ENCODE measurements at regions not wholly inside any gene's neighbourhood (a gene's known extent, or its start where the extent isn't known, plus 50 kb on each side); places are given as distances from the start of the nearest gene placed in this dataset.

DNA sequence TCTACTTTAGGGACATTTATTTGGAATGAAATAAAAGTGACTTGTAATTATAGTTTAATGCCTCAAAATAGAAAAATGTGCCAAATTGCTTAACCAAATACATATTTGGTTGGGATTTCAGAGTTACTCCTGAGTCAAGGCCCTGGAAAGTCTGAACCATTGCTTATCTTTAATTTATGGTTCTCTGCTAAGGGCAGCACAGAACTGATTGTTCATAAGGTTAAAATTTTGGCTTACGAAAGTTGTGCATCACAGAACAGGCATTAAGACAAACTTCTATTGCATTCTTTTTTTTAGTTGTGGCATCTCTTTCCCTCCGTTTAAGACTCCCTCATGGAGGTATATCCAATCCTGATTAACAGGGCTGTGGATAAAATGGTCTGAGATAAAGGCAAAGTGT lies 92.2 kb upstream of the TENT5A start:
- H3K27ac Mint-ChIP-seq: no peak overlapping the region
- H3K27me3 Mint-ChIP-seq: no peaks in the 10 kb centered on the region
- H3K36me3 Mint-ChIP-seq: no peaks in the 10 kb centered on the region
- H3K4me3 Mint-ChIP-seq: no peak overlapping the region
- no peak for DNase-seq
- no peaks in the 10 kb centered on the region for H3K9me3 Mint-ChIP-seq
- CTCF ChIA-PET: interaction anchor here (0.7 kb wide), 1 partner anchor 885 kb away, joined by 3 read pairs; no protein-coding TSS in a partner anchor
- no peaks in the 10 kb centered on the region for H3K4me1 Mint-ChIP-seq

DNA sequence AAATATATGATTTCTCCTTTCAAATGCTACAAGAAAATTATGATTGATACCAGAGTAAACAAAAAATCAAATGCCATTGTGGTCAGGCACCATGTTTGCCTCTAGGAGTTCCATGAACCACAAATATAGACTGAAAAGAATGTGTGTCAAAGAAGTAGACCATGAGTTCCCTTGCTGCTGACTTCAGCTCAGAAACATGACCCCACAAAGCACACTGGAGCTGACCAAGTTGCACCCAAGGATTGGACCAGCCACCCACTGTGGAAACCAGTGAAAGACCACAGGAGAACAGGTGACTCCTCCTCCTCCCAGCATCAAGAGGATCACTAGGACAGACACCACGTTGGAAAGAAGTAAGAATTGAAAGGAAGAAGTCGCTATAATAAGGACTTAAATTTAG lies 90.8 kb upstream of the TENT5A start:
- no peak for DNase-seq
- H3K27me3 Mint-ChIP-seq: no peaks in the 10 kb centered on the region
- no peak overlapping the region for H3K27ac Mint-ChIP-seq
- CTCF ChIA-PET: no interaction called here
- H3K9me3 Mint-ChIP-seq: no peaks in the 10 kb centered on the region
- no peak overlapping the region for H3K4me3 Mint-ChIP-seq
- H3K4me1 Mint-ChIP-seq: no peaks in the 10 kb centered on the region
- H3K36me3 Mint-ChIP-seq: no peaks in the 10 kb centered on the region

DNA sequence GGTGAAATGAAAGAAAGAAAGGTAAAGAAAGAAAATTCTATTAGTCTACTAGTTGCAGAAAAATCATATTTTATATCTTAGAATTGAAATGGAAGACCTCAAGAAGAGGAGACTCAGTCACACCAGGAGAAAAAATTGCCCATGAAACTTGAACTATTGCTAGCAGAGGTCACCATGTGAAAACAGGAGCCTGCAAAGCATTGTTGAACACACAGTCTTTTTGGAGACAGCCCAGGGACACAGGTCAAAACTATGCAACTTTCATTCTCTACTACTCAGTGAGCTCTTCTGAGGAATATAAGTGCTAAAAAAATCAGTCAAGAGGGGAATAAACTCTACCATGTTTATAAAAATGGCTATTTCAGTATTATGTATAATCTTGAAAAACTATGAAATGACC lies 89.8 kb upstream of the TENT5A start:
- Mint-ChIP-seq H3K9me3 (no peaks in the 10 kb centered on the region), H3K36me3 (no peaks in the 10 kb centered on the region), H3K4me1 (no peaks in the 10 kb centered on the region), H3K27ac (no peak overlapping the region), H3K27me3 (no peaks in the 10 kb centered on the region), H3K4me3 (no peak overlapping the region)
- CTCF ChIA-PET: no interaction called here
- no peak for DNase-seq

DNA sequence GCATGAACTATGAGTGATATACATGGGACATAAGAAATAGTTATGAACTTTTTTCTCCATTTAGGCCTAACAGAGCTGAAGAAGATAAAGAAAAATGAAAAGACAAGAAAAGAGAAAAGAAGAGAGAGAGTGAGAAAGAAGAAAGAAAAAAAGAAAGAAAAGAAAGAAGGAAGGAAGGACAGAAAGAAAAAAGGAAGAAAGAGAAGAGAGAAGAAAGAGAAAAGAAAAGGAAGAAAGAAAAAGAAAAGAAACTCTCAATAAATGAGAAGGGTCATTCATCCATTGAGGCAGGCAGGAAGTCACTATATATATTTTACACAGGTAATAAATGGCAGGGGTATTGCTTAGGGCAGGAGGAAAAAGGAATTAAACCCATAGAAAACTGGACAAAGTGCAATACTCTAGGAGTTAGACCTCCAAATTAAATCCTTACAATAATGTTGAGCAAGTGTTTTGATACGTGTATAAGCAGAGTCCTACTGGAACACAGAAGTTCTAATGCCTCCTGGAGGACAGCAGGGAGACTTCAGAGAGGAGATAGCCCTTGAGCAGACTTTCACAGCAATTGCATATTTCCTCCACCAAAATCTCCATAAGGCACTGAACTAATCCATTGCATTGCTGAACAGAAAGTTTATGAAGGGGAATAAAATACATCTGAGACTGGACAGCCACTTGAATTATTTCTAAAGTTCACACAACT lies 86.4 kb upstream of the TENT5A start:
- DNase-seq: no peak
- H3K4me3 Mint-ChIP-seq: no peak overlapping the region
- no peaks in the 10 kb centered on the region for H3K36me3 Mint-ChIP-seq
- H3K27ac Mint-ChIP-seq: no peak overlapping the region
- no peaks in the 10 kb centered on the region for H3K27me3 Mint-ChIP-seq
- CTCF ChIA-PET: no interaction called here
- no peaks in the 10 kb centered on the region for H3K4me1 Mint-ChIP-seq
- no peaks in the 10 kb centered on the region for H3K9me3 Mint-ChIP-seq

DNA sequence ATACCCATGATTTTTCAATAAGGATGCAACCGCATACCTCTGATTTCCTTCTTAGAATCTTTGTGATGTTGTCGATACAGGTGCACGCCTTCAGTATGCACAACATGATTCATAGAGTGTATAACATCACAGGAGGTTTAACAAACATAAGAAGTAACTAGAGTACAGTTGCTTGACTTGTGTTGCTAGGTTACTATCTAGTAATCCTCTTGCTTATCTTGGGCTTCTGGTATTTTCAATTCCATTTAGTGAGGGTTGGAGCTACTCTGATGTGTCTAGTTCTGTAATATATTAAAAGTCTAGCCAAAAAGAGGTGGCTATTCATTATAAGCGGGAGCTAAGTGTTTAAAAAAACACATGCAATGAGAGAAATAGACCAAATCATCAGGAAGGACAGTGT lies 85.5 kb upstream of the TENT5A start:
- H3K4me1 Mint-ChIP-seq: no peaks in the 10 kb centered on the region
- H3K27ac Mint-ChIP-seq: no peak overlapping the region
- H3K27me3 Mint-ChIP-seq: no peaks in the 10 kb centered on the region
- no peaks in the 10 kb centered on the region for H3K36me3 Mint-ChIP-seq
- H3K9me3 Mint-ChIP-seq: no peaks in the 10 kb centered on the region
- no peak for DNase-seq
- CTCF ChIA-PET: no interaction called here
- H3K4me3 Mint-ChIP-seq: no peak overlapping the region

DNA sequence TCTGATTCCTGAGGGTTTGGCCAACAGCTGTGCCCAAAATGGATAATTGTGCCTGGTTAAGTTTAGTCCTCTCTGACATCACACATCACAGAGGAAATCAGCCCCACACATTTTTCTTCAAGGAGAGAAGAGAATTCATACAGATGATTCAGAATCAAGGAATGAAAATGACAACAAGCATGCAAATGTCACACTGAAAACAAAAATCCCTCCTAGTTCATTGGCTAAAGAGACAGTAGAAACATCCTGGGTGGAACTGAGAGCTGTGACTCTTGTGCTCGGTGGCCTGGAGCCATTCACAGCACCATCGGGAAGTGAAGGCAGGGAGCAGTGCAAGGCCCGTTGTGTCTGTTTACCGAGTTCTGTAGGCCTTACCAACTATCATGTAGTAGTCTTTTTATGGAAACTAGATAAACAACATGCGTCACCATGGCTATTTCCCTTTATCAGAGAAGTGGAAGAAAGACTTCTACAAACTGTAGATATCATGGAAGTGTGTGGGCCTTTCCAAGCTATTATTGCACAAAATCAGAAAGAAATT lies 81.7 kb upstream of the TENT5A start:
- Mint-ChIP-seq H3K36me3 (no peaks in the 10 kb centered on the region), H3K4me1 (no peaks in the 10 kb centered on the region), H3K4me3 (no peak overlapping the region), H3K27ac (no peak overlapping the region), H3K27me3 (no peaks in the 10 kb centered on the region), H3K9me3 (no peaks in the 10 kb centered on the region)
- CTCF ChIA-PET: no interaction called here
- no peak for DNase-seq

DNA sequence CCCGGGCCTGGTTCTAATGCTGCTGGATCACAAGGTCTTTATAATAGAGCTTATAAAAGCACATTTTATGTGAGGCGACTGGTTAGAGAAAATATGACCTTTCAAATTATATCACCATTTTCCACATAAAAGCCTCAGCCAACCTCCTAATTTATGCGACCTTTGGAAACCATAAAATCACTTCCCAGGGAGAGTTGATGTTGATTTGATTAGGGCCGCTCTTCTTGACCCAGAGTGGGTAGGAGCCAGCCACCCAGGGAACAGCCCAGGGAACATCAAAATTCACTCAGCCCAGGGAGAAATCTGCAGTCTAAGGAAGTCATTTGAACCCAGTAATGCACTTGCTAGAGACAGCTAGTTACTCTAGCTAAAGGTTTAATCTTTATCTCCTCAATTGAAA lies 79.8 kb upstream of the TENT5A start:
- CTCF ChIA-PET: no interaction called here
- H3K27ac Mint-ChIP-seq: no peak overlapping the region
- H3K4me3 Mint-ChIP-seq: no peak overlapping the region
- DNase-seq: no peak
- no peaks in the 10 kb centered on the region for H3K4me1 Mint-ChIP-seq
- no peaks in the 10 kb centered on the region for H3K36me3 Mint-ChIP-seq
- H3K9me3 Mint-ChIP-seq: no peaks in the 10 kb centered on the region
- H3K27me3 Mint-ChIP-seq: no peaks in the 10 kb centered on the region

DNA sequence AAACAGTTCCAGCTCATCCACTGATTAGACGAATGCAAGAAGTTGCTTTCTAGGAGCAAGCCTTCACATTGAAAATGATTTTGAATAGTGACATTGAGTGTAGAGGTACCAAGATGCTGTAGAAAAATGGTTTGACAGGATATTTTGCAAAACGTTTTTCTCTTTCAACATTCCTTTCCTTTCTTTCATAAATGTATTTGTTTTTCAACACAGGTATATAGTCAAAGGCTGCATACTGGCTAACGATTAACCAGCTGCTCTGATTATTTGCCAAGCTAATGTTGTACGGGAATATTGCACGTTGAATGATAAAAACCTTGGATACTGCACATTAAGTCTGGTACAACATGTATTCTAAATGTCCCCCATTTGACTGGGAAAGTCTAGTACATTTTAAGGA lies 78.8 kb upstream of the TENT5A start:
- no peak overlapping the region for H3K27ac Mint-ChIP-seq
- H3K9me3 Mint-ChIP-seq: no peaks in the 10 kb centered on the region
- no peaks in the 10 kb centered on the region for H3K4me1 Mint-ChIP-seq
- H3K27me3 Mint-ChIP-seq: no peaks in the 10 kb centered on the region
- no peaks in the 10 kb centered on the region for H3K36me3 Mint-ChIP-seq
- H3K4me3 Mint-ChIP-seq: no peak overlapping the region
- CTCF ChIA-PET: no interaction called here
- no peak for DNase-seq

DNA sequence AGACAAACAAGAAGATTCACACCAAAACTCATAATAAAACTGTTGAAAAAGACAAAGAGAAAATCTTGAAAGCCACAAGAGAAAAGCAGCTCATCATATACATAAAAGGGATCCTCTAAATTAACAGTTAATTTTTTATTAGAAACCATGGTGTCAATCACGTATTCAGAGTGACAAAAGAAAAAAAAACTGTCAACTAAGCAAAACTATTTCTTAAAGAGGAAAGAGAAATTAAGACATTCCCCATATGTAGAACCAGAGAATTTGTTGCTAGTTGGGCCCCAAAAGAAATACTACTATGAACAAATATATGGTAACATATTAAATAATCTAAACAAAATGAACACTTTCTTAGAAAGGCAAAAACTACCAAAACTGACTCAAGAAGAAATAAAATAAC lies 74.3 kb upstream of the TENT5A start:
- Mint-ChIP-seq H3K4me1 (no peaks in the 10 kb centered on the region), H3K27me3 (no peaks in the 10 kb centered on the region), H3K9me3 (no peaks in the 10 kb centered on the region), H3K4me3 (no peak overlapping the region), H3K36me3 (no peaks in the 10 kb centered on the region), H3K27ac (no peak overlapping the region)
- DNase-seq: no peak
- CTCF ChIA-PET: no interaction called here

DNA sequence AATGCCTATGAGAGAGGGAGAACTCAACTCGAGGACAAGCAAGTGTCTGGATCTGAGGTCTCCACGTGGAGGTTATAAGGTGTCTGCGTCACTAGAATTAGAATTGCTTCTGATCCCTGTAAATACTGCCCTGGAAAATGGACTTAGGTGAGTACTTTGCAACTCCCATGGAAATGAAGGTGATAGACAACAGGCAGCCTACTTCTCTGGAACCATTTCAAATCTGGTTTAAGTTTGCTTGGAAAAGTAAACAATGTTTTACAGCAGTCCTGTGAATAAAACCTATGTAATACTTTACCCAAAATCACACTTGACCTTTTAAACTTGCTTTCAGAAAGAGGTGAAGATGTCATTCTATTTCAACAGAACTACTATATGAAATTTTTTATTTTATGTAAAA lies 70.1 kb upstream of the TENT5A start:
- Mint-ChIP-seq H3K27me3 (no peaks in the 10 kb centered on the region), H3K27ac (no peak overlapping the region), H3K9me3 (no peaks in the 10 kb centered on the region), H3K4me3 (no peak overlapping the region), H3K36me3 (no peaks in the 10 kb centered on the region), H3K4me1 (peaks cover 7% of the 10 kb centered on the region)
- CTCF ChIA-PET: no interaction called here
- no peak for DNase-seq

DNA sequence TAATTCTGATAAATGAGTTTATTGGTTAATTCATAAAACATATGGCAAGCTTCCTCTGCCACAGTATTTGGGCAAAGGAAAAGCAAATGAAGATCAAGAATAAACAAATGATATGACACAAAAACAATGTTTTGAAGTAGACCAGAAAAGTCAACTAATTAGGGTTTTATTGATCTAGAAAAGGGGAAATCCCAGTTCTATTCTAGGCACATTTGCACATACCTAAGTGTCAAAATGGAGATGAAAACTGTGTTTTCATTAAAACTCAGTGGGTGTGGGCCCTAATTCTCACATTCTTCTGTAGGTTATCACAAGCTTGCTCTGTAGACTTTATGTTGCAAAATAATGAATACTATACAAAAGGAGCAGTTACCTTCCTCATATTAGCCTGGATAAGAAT lies 69.0 kb upstream of the TENT5A start:
- no peak overlapping the region for H3K4me3 Mint-ChIP-seq
- no peaks in the 10 kb centered on the region for H3K36me3 Mint-ChIP-seq
- peaks cover 7% of the 10 kb centered on the region for H3K4me1 Mint-ChIP-seq
- no peaks in the 10 kb centered on the region for H3K27me3 Mint-ChIP-seq
- DNase-seq: no peak
- CTCF ChIA-PET: no interaction called here
- no peaks in the 10 kb centered on the region for H3K9me3 Mint-ChIP-seq
- no peak overlapping the region for H3K27ac Mint-ChIP-seq

DNA sequence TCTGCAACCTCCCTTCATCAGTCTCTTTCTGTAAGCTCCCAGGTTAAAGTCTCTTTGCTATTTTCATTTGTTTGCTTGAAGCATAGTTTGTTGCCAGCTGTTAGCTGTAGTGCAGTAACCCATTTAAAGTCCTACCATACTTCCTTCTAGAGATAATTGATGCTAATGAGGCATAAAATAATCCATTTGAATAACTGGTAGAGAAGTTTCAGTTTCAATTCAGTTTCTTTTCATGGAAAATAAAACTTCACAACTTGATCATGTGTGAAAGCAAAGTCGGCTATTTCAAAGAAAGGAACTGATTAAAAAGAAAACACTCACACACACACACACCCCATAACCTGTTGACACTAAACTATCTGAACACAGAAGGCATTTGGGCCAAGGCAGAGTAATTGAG lies 68.5 kb upstream of the TENT5A start:
- CTCF ChIA-PET: no interaction called here
- no peak overlapping the region for H3K4me3 Mint-ChIP-seq
- DNase-seq: no peak
- H3K36me3 Mint-ChIP-seq: no peaks in the 10 kb centered on the region
- no peak overlapping the region for H3K27ac Mint-ChIP-seq
- no peaks in the 10 kb centered on the region for H3K27me3 Mint-ChIP-seq
- H3K9me3 Mint-ChIP-seq: no peaks in the 10 kb centered on the region
- H3K4me1 Mint-ChIP-seq: peaks cover 7% of the 10 kb centered on the region

DNA sequence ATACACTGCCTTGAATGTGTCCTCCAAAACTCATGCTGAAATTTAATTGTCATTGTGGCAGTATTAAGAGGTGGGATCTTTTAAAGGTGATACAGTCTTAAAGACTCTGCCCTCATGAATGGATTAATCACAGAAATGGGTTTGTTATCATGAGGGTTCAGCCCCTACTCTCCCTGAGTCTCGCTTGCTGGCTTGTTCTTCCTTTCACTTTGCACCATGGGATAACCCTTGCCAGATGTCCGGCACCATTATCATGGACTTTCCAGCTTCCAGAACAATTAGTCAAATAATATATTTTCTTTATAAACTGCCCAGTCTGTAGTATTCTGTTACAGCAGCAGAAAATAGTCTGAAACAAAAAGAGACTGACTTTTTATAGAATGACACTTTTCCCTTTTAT lies 67.9 kb upstream of the TENT5A start:
- H3K4me3 Mint-ChIP-seq: no peak overlapping the region
- CTCF ChIA-PET: no interaction called here
- DNase-seq: no peak
- peaks cover 7% of the 10 kb centered on the region for H3K4me1 Mint-ChIP-seq
- H3K36me3 Mint-ChIP-seq: no peaks in the 10 kb centered on the region
- no peaks in the 10 kb centered on the region for H3K9me3 Mint-ChIP-seq
- no peaks in the 10 kb centered on the region for H3K27me3 Mint-ChIP-seq
- no peak overlapping the region for H3K27ac Mint-ChIP-seq

DNA sequence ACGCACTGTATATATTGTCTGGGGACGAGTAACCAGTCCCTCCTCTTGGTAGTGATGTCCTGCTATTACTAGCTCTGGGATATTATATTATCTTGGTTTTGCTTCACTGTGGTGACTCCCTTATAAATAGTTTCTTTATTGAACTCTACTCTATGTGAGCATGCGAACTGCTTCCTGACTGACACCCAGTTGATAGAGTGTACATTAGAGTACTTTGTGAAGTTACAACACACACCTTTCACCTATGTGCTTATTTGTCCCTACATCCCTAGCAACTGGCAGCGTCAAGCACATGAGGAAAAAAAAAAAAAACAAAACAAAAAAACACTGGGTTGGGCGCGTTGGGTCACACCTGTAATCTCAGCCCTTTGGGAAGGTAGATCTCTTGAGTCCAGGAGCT lies 67.3 kb upstream of the TENT5A start:
- Mint-ChIP-seq H3K4me1 (peaks cover 7% of the 10 kb centered on the region), H3K27me3 (no peaks in the 10 kb centered on the region), H3K9me3 (no peaks in the 10 kb centered on the region), H3K36me3 (no peaks in the 10 kb centered on the region), H3K4me3 (no peak overlapping the region), H3K27ac (no peak overlapping the region)
- CTCF ChIA-PET: no interaction called here
- DNase-seq: no peak

DNA sequence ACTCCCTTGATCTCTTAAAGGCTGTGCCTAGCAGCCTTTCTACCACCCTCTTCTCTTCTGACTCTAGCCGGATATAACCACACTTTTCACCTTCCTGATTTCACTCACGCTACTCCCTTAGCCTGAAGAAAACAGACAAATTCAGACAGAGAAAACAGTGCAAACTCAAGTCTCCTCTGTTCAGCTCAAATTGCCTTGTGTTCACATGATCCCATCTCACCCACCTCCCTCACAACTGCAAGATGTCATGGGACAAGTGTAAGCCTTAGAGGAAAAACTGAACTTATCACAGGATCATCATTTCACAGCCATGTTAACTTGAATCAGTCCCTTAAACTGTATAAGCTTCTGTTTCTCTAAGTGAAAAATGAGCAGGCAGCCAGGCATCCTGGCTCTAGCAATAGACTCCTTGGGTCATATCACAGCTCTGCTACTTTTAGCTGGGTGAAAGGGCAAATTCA lies 66.5 kb upstream of the TENT5A start:
- H3K27ac Mint-ChIP-seq: no peak overlapping the region
- no peak overlapping the region for H3K4me3 Mint-ChIP-seq

DNA sequence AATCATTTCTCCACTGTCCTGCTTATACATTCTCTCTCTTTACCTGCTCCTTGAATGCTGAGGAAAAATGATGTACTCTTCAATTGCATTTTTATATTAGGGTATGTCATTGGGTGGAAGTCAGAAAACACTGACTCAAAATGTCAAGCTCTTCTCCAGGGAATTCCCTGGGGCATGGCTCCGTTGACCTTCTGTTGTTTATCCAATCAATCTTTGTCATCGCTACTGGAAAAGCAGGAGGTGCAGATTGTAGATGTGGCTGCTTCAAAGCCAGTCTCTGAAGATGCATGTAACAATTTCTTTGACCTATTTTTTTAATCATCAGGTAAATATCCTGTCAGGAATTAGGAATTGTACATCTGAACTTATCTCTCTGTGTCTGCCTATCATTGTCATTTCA lies 63.9 kb upstream of the TENT5A start:
- Mint-ChIP-seq H3K36me3 (no peaks in the 10 kb centered on the region), H3K9me3 (no peaks in the 10 kb centered on the region), H3K4me1 (peaks cover 7% of the 10 kb centered on the region), H3K4me3 (no peak overlapping the region), H3K27me3 (peaks cover 4% of the 10 kb centered on the region), H3K27ac (no peak overlapping the region)
- CTCF ChIA-PET: no interaction called here
- no peak for DNase-seq

More for the DNA sequence above, 66.5 kb upstream of the TENT5A start:
- Mint-ChIP-seq H3K4me1 (peaks cover 7% of the 10 kb centered on the region), H3K9me3 (no peaks in the 10 kb centered on the region), H3K36me3 (no peaks in the 10 kb centered on the region), H3K27me3 (no peaks in the 10 kb centered on the region)
- DNase-seq: no peak
- CTCF ChIA-PET: no interaction called here

All from activated naive CD4-positive, alpha-beta T cell treated with anti-CD3 and anti-CD28 coated beads, Interleukin-2, amount 10 ng/mL, durations not matched to agents 7 days and 5 days (primary cell).